SW 1271 (cell line): ENCODE measurements at regions not wholly inside any gene's neighbourhood (a gene's known extent, or its start where the extent isn't known, plus 50 kb on each side); places are given as distances from the start of the nearest gene placed in this dataset.

ENCODE experiments used
- DNase-seq, 2 experiments: peaks; one replicate each; lab custom pipeline; 2025; lab: John Stamatoyannopoulos, UW

DNA sequence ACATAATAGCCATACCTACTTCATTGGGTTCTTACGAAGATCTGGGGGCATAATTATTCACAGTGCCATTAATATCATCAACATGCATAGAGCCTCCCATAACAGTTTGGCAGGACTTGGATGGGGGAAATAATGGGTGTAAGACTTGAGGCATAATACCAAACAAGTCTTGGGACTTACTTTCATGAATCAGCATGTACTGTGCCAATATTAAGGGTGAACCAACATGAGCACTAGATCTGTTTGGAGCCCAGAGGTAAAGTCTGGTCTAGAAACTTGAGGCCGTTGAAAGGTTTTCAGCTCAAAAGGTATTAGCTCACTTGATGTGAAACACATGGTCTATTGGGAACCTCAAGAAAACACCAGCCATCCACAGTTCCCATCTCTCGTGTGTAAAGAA, 56.7 kb upstream of the ZC3H11B start:
- no peak for DNase-seq

DNA sequence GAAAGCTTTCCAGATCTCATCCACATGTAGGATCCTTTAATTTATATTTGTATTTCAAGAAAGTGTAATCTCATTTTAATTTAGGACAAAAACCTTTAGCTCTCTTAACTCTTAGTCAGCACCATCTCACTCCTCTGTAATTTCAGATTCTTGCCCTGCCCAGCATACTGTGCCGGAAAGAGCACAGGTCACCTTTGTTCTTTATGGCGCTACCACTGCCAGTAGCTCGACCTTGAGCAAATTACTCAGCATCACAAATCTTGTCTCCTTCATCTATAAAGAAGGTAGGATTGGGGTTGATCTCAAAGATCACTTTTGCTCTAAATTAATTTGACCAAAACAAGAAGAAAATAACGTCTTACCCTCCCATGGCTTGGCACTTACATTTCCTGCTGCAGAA, 56.1 kb upstream of the ZC3H11B start:
- no peak for DNase-seq

DNA sequence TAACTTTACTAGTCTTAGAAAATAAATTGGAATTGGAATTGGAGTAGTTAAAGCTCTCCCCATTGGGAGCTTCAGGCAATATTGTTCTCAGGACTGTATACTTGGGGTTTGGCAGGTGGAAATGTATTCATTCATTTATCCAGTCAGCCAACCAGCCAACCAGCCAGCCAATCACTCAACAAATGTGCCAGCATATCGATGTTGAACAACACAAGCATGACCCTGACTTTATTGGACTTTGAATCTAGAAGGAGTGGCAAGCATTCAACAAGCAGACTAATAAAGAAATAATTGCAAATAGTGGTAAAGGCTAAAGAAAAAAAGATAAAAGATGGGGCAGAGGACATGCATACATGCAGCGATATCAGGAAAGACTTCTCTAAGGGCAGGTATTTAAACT, 55.5 kb upstream of the ZC3H11B start:
- DNase-seq, result no peak

DNA sequence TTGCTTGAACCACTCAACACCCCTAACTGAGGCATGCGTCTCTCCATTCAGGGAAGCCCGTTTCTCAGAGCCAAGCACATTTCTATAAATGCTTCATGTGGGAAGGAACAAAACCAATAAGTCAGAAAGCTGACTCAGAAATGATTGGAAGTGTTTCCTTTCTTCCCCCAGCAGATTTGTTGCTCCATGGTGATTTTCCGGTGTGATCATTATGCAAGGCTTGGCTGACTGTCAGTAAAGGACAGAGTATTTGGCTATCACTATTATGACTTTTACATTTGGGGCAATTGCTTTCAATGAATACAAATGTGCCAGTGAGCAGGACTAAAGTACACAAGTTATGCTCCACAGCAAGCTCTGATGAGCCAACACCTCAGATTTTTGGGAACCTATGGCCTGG, 53.3 kb upstream of the ZC3H11B start:
- DNase-seq, result no peak

DNA sequence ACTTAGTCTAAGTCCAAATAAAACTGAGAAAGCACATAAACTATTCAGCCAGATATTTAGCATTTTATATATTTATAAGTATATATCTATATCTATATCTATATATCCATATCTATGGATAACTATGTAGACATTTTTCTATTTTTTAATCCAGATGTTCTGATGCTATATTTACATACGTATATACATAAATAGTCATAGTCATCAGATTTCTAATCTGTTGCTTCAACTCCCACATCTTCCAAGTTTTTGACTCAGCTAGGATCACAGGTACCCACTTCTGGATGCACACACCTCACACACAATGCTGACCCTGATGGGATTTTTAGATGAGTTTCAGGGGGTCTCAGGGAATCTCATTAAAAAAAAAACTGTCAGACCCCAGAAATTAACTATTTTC, 52.2 kb upstream of the ZC3H11B start:
- DNase-seq, result no peak

DNA sequence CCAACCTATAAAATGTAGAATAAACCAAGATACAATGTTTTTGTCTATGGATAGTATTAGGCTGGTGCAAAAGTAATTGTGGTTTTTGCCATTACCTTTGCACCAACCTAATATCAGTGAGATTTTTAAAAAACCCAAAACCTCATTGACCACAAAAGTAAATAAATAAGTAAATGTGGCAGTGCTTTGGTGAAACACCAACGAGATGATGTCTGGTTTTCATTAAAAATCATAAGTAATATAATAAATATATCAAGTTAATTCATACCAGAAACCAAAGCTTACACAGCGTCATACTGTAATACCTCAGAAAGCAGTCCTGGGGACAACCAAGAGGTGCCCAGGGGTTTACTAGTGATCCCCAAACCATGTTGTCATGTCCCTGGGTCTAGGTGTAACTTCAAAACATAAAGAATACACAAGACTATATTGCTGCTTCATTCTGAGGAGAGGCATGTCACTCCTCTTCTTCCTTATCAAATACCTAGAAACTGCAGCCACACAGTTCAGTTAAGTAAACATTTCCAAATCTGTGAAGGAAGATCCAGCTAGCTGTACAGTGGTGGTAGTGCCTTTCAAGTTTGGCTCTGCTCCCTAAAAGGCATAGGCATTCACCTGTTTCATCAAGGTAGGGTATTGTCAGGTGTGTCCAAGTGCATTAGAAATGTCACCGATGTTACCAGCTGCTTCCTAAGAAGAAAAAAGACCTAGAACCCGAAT, 51.6 kb upstream of the ZC3H11B start:
- no peak for DNase-seq
